GM21825 (cell line): ENCODE measurements at regions not wholly inside any gene's neighbourhood (a gene's known extent, or its start where the extent isn't known, plus 50 kb on each side); places are given as distances from the start of the nearest gene placed in this dataset.
"Not testable (repeated sequence)": the region's sequence is repeated elsewhere in the genome, so short reads cannot be mapped to it uniquely, and the experiment has no call there.

Experiments
- ATAC-seq: cut with Tn5 transposase; IDR thresholded peaks from one replicate; pipeline ENCODE4 v1.9.1; 2021; ENCODE audit warnings: mild to moderate bottlenecking, moderate library complexity; ENCODE audit not compliant: unreplicated experiment

GRCh38 chr21:18549214-18549905, 145.8 kb upstream of the TMPRSS15 start:
- no peak for ATAC-seq

GRCh38 chr21:18550361-18550760, 146.8 kb upstream of the TMPRSS15 start:
- no peak for ATAC-seq

- no peak for ATAC-seq
Observed at GRCh38 chr21:18553786-18554185, 150.2 kb upstream of the TMPRSS15 start.

GRCh38 chr21:18567770-18568169, 164.2 kb upstream of the TMPRSS15 start:
- ATAC-seq: not testable (repeated sequence)

- no peak for ATAC-seq
Observed at GRCh38 chr21:18588001-18588662, 184.5 kb upstream of the TMPRSS15 start.

GRCh38 chr21:18601146-18601545, 197.6 kb upstream of the TMPRSS15 start:
- ATAC-seq: no peak

- ATAC-seq: no peak
Observed at GRCh38 chr21:18602711-18603110, 199.1 kb upstream of the TMPRSS15 start.

- ATAC-seq: no peak
Observed at GRCh38 chr21:18603261-18603660, 199.7 kb upstream of the TMPRSS15 start.

- no peak for ATAC-seq
Observed at GRCh38 chr21:18603980-18604379, 200.4 kb upstream of the TMPRSS15 start.

GRCh38 chr21:18608226-18608625, 204.6 kb upstream of the TMPRSS15 start:
- ATAC-seq: no peak

- no peak for ATAC-seq
Observed at GRCh38 chr21:18614303-18614702, 210.7 kb upstream of the TMPRSS15 start.

- no peak for ATAC-seq
Observed at GRCh38 chr21:18617291-18617690, 213.7 kb upstream of the TMPRSS15 start.

GRCh38 chr21:18620436-18620835, 216.9 kb upstream of the TMPRSS15 start:
- ATAC-seq: no peak

- ATAC-seq: no peak
Observed at GRCh38 chr21:18622383-18622782, 218.8 kb upstream of the TMPRSS15 start.

GRCh38 chr21:18630446-18630845, 226.9 kb upstream of the TMPRSS15 start:
- no peak for ATAC-seq

- ATAC-seq: no peak
Observed at GRCh38 chr21:18636897-18637296, 233.3 kb upstream of the TMPRSS15 start.

GRCh38 chr21:18646116-18646515, 242.5 kb upstream of the TMPRSS15 start:
- ATAC-seq: no peak

- no peak for ATAC-seq
Observed at GRCh38 chr21:18655931-18656330, 252.3 kb upstream of the TMPRSS15 start.

- no peak for ATAC-seq
Observed at GRCh38 chr21:18661842-18662241, 258.3 kb upstream of the TMPRSS15 start.

- no peak for ATAC-seq
Observed at GRCh38 chr21:18663663-18664062, 260.1 kb upstream of the TMPRSS15 start.

GRCh38 chr21:18666725-18667124, 263.1 kb upstream of the TMPRSS15 start:
- no peak for ATAC-seq

- no peak for ATAC-seq
Observed at GRCh38 chr21:18673789-18674188, 270.2 kb upstream of the TMPRSS15 start.

GRCh38 chr21:18677632-18678031, 274.0 kb upstream of the TMPRSS15 start:
- no peak for ATAC-seq
